Endothelial cell of umbilical vein (primary cell): ENCODE measurements at regions not wholly inside any gene's neighbourhood (a gene's known extent, or its start where the extent isn't known, plus 50 kb on each side); places are given as distances from the start of the nearest gene placed in this dataset.

Source experiments
- BruUV-seq: library from RNA; stranded (reverse); fragments of 400-500 nt; replicated peaks from 2 replicates; lab custom pipeline; 2021; lab: Mats Ljungman, UMichigan
- CTCF ChIA-PET: fragments of 300-600, 350-600 bp; sonication (Branson Sonifier 250); formaldehyde crosslinking; loops from one replicate; lab custom pipeline; 2021; ENCODE audit warnings: antibody characterized with exemption, inconsistent platforms; lab: Charles Lee
- POLR2A ChIA-PET: fragments of 300-600, 350-600 bp; sonication (Branson Sonifier 250); formaldehyde crosslinking; loops from one replicate; lab custom pipeline; 2021; ENCODE audit warnings: antibody characterized with exemption, inconsistent platforms; lab: Charles Lee
- DNase-seq: peaks from one replicate; pipeline ENCODE4 v3.0.0-alpha.2; 2011; ENCODE audit warnings: low read depth, low spot score
- FAIRE-seq: peaks from 2 replicates; lab custom pipeline; 2011; peaks lifted over from hg19 to GRCh38; lab: Jason Lieb, UNC
- H2AFZ ChIP-seq: 2 replicates; pipeline ENCODE4 v1.6.0; 2012; ENCODE audit warnings: low read depth, low read length, control low read depth, inconsistent platforms
- H3K27ac ChIP-seq: 2 replicates; pipeline ENCODE4 v1.5.1; 2011; ENCODE audit warnings: low read depth, mild to moderate bottlenecking, control low read depth, low read length, moderate library complexity; ENCODE audit not compliant: insufficient read depth
- H3K27me3 ChIP-seq, 2 experiments: 2 replicates each; pipeline versions ENCODE4 v1.6.0 to v1.6.1; 2011; ENCODE audit warnings: low read length in 2 of 2, mixed read lengths in 1 of 2; ENCODE audit not compliant: control insufficient read depth in 2 of 2, insufficient read depth in 2 of 2
- H3K36me3 ChIP-seq, 2 experiments: 2 replicates in 1 of 2; 3 replicates in 1 of 2; pipeline ENCODE4 v1.5.1; 2011; ENCODE audit warnings: low read length in 2 of 2, mild to moderate bottlenecking in 1 of 2, moderate library complexity in 1 of 2; ENCODE audit not compliant: control insufficient read depth in 2 of 2, insufficient read depth in 2 of 2; ENCODE audit errors: extremely low read depth in 1 of 2
- H3K4me1 ChIP-seq: 3 replicates; pipeline ENCODE4 v1.5.1; 2011; ENCODE audit warnings: mild to moderate bottlenecking, low read length; ENCODE audit not compliant: control insufficient read depth, insufficient read depth; ENCODE audit errors: extremely low read depth
- H3K4me2 ChIP-seq: 2 replicates; pipeline ENCODE4 v1.6.1; 2011; ENCODE audit warnings: low read length, control low read depth, mixed read lengths; ENCODE audit not compliant: insufficient read depth
- H3K4me3 ChIP-seq, 3 experiments: fragments of 200-600 bp in 1 of 3; sonication (generic), shearing (Covaris generic) in 1 of 3; replicated peaks in 1 of 3; 2 replicates each; pipeline ENCODE4 v1.5.1; 2011 to 2016; ENCODE audit warnings: control low read depth in 3 of 3, low read length in 3 of 3, mild to moderate bottlenecking in 2 of 3, inconsistent platforms in 1 of 3, low read depth in 1 of 3, moderate library complexity in 1 of 3; ENCODE audit not compliant: insufficient read depth in 1 of 3
- H3K79me2 ChIP-seq: 2 replicates; pipeline ENCODE4 v1.6.0; 2012; ENCODE audit warnings: low read length, inconsistent platforms; ENCODE audit not compliant: control insufficient read depth, insufficient read depth
- H3K9ac ChIP-seq: replicated peaks from 2 replicates; pipeline ENCODE3; 2011; ENCODE audit warnings: low read length, control low read depth; ENCODE audit not compliant: insufficient read depth; ENCODE audit errors: extremely low read depth
- H3K9me1 ChIP-seq: replicated peaks from 3 replicates; pipeline ENCODE4 v1.6.0; 2011; ENCODE audit warnings: mild to moderate bottlenecking, low read length; ENCODE audit not compliant: control insufficient read depth, insufficient read depth; ENCODE audit errors: extremely low read depth
- H3K9me3 ChIP-seq: replicated peaks from 2 replicates; pipeline ENCODE4 v1.5.1; 2012; ENCODE audit warnings: low read length, inconsistent platforms; ENCODE audit not compliant: control insufficient read depth, insufficient read depth
- H4K20me1 ChIP-seq: replicated peaks from 2 replicates; pipeline ENCODE3; 2011; ENCODE audit warnings: mild to moderate bottlenecking, low read length; ENCODE audit not compliant: control insufficient read depth, insufficient read depth; ENCODE audit errors: extremely low read depth
- CTCF ChIP-seq, 2 donors: IDR thresholded peaks; 1 replicate in 1 of 2; 2 replicates in 1 of 2; pipeline ENCODE4 v1.5.1; 2011; ENCODE audit warnings: low read length in 2 of 2, mild to moderate bottlenecking in 2 of 2, moderate library complexity in 2 of 2, control low read depth in 1 of 2, inconsistent platforms in 1 of 2, low read depth in 1 of 2; ENCODE audit not compliant: insufficient read depth in 1 of 2; ENCODE audit errors: extremely low read depth in 1 of 2
- EZH2 ChIP-seq: IDR thresholded peaks from 2 replicates; pipeline ENCODE4 v1.6.1; 2012; ENCODE audit warnings: borderline replicate concordance, low read depth, mild to moderate bottlenecking, moderate library complexity, low read length, inconsistent platforms; ENCODE audit not compliant: severe bottlenecking
- FOS ChIP-seq: IDR thresholded peaks from 2 replicates; pipeline ENCODE4 v1.6.1; 2011; ENCODE audit warnings: mild to moderate bottlenecking, low read length, moderate library complexity, borderline replicate concordance; ENCODE audit not compliant: insufficient read depth
- GATA2 ChIP-seq: IDR thresholded peaks from 2 replicates; pipeline ENCODE4 v1.7.0; 2011; ENCODE audit warnings: low read depth, mild to moderate bottlenecking, moderate library complexity, mixed read lengths, low read length; ENCODE audit not compliant: insufficient read length, insufficient read depth
- JUN ChIP-seq: IDR thresholded peaks from 2 replicates; pipeline ENCODE4 v1.6.1; 2011; ENCODE audit warnings: borderline replicate concordance, low read depth; ENCODE audit not compliant: insufficient read length, insufficient read depth
- MAX ChIP-seq: IDR thresholded peaks from 2 replicates; pipeline ENCODE4 v1.6.1; 2011; ENCODE audit not compliant: insufficient read depth, insufficient read length
- MYC ChIP-seq: IDR thresholded peaks from one replicate; pipeline ENCODE4 v1.6.1; 2011; ENCODE audit warnings: mild to moderate bottlenecking, low read depth, low read length
- POLR2A ChIP-seq: IDR thresholded peaks from 2 replicates; pipeline ENCODE4 v1.6.1; 2012; ENCODE audit warnings: low read depth, mild to moderate bottlenecking, control low read depth, low read length
- POLR2AphosphoS5 ChIP-seq: IDR thresholded peaks from 2 replicates; pipeline ENCODE4 v1.6.1; 2012; ENCODE audit warnings: low read depth, mild to moderate bottlenecking, control low read depth, low read length, moderate library complexity; ENCODE audit not compliant: insufficient read depth
- dilution Hi-C: fragments of 300-500 bp; cut with MboI; formaldehyde crosslinking; loops from one replicate; pipeline ENCODE4 v1.15.0; 2019; ENCODE audit warnings: low sequenced_read_pairs; ENCODE audit not compliant: extremely low pct_ligation_motif_present
- intact Hi-C: fragments of 100-400 bp; cut with micrococcal nuclease; formaldehyde crosslinking; loops from one replicate; pipeline ENCODE4 v1.10.0; 2022

GRCh38 chr22:48197189-48197690 lies 1434.8 kb downstream of the TBC1D22A start:
- Histone ChIP-seq H3K79me2 (no peaks in the 10 kb centered on the region), H2AFZ (no peak overlapping the region), H3K36me3 (no peaks in the 10 kb centered on the region), H3K27ac (no peak overlapping the region), H3K27me3 (no peaks in the 10 kb centered on the region), H4K20me1 (no peaks in the 10 kb centered on the region), H3K4me3 (no peak overlapping the region), H3K9ac (no peak overlapping the region), H3K9me3 (peaks cover 7% of the 10 kb centered on the region), H3K4me1 (no peaks in the 10 kb centered on the region), H3K9me1 (no peaks in the 10 kb centered on the region), H3K4me2 (no peak overlapping the region)
- intact Hi-C loops = no loop called here
- CTCF ChIA-PET = no interaction called here
- FAIRE-seq (no peak), DNase-seq (no peak)
- POLR2A ChIA-PET = no interaction called here
- no peak for TF ChIP-seq FOS
- no peak for TF ChIP-seq MYC
- no peak for TF ChIP-seq POLR2AphosphoS5
- TF ChIP-seq JUN = no peak
- TF ChIP-seq POLR2A = no peak
- no peak for TF ChIP-seq MAX
- BruUV-seq = no TSS peak
- dilution Hi-C loops = no loop called here

GRCh38 chr22:48192920-48193319 lies 1430.5 kb downstream of the TBC1D22A start:
- Histone ChIP-seq H3K27me3 (no peaks in the 10 kb centered on the region), H3K36me3 (no peaks in the 10 kb centered on the region), H3K79me2 (no peaks in the 10 kb centered on the region), H3K9me3 (peaks cover 4% of the 10 kb centered on the region), H3K9me1 (no peaks in the 10 kb centered on the region), H3K9ac (no peak overlapping the region), H3K4me3 (no peak overlapping the region), H3K27ac (no peak overlapping the region), H3K4me2 (no peak overlapping the region), H4K20me1 (no peaks in the 10 kb centered on the region), H3K4me1 (no peaks in the 10 kb centered on the region), H2AFZ (no peak overlapping the region)
- intact Hi-C loops = no loop called here
- DNase-seq = no peak
- no TSS peak for BruUV-seq
- FAIRE-seq = no peak
- ChIA-PET POLR2A (no interaction called here), CTCF (no interaction called here)
- TF ChIP-seq GATA2 (no peak), MAX (no peak), EZH2 (no peak), CTCF (IDR thresholded peaks at IDR 0.05; ENCODE audit: extremely low read depth in 1 of 2, insufficient read depth in 1 of 2, low read depth in 1 of 2, low read length in 2 of 2) (no peak), JUN (no peak), MYC (no peak), POLR2AphosphoS5 (no peak), FOS (no peak), POLR2A (no peak)
- dilution Hi-C loops = no loop called here
